GM12875 (cell line): ENCODE measurements at regions not wholly inside any gene's neighbourhood (a gene's known extent, or its start where the extent isn't known, plus 50 kb on each side); places are given as distances from the start of the nearest gene placed in this dataset.
"Not testable (repeated sequence)": the region's sequence is repeated elsewhere in the genome, so short reads cannot be mapped to it uniquely, and the experiment has no call there.

Source experiments
- H3K4me3 ChIP-seq: one replicate; pipeline ENCODE4 v1.5.1; 2011; ENCODE audit warnings: low read depth, low read length, control low read depth
- CTCF ChIP-seq: IDR thresholded peaks from 2 replicates; pipeline ENCODE4 v1.5.1; 2011; ENCODE audit warnings: low read depth, mild to moderate bottlenecking, control low read depth, inconsistent platforms, low read length, moderate library complexity, borderline replicate concordance; ENCODE audit not compliant: insufficient read depth

GRCh38 chr2:239818531-239819011 is 206.6 kb downstream of the NDUFA10 start:
- TF ChIP-seq CTCF: no peak
- H3K4me3 ChIP-seq: no peak overlapping the region

- TF ChIP-seq CTCF: no peak
- H3K4me3 ChIP-seq: no peak overlapping the region
Measured at GRCh38 chr2:239818086-239818485, 207.1 kb downstream of the NDUFA10 start.

GRCh38 chr2:239817468-239818031 is 207.6 kb downstream of the NDUFA10 start:
- not testable (repeated sequence) for H3K4me3 ChIP-seq

GRCh38 chr2:239816576-239817467 is 208.3 kb downstream of the NDUFA10 start:
- no peak overlapping the region for H3K4me3 ChIP-seq
- TF ChIP-seq CTCF: no peak

- no peak for TF ChIP-seq CTCF
- no peak overlapping the region for H3K4me3 ChIP-seq
Measured at GRCh38 chr2:239815671-239816070, 209.5 kb downstream of the NDUFA10 start.

- TF ChIP-seq CTCF: no peak
- H3K4me3 ChIP-seq: no peak overlapping the region
Measured at GRCh38 chr2:239814861-239815601, 210.1 kb downstream of the NDUFA10 start.

GRCh38 chr2:239814116-239814860 is 210.9 kb downstream of the NDUFA10 start:
- TF ChIP-seq CTCF: no peak
- no peak overlapping the region for H3K4me3 ChIP-seq
